Stimulated activated naive CD4-positive, alpha-beta T cell treated with Interleukin-2 at 50 U/mL for 16 hours (primary cell): ENCODE measurements at regions not wholly inside any gene's neighbourhood (a gene's known extent, or its start where the extent isn't known, plus 50 kb on each side); places are given as distances from the start of the nearest gene placed in this dataset.

Experiments
- DNase-seq: peaks from one replicate; lab custom pipeline; 2025; lab: John Stamatoyannopoulos, UW

- DNase-seq = no peak
These were observed 484.2 kb upstream of the HS3ST1 start for GRCh38 chr4:11912886-11913285.

- DNase-seq = no peak
These were observed 482.1 kb upstream of the HS3ST1 start for GRCh38 chr4:11910812-11911211.

- no peak for DNase-seq
These were observed 480.0 kb upstream of the HS3ST1 start for GRCh38 chr4:11908712-11909111.

- no peak for DNase-seq
These were observed 479.5 kb upstream of the HS3ST1 start for GRCh38 chr4:11908205-11908604.

GRCh38 chr4:11904846-11905739 is 476.4 kb upstream of the HS3ST1 start:
- DNase-seq = no peak

GRCh38 chr4:11904117-11904535 is 475.4 kb upstream of the HS3ST1 start:
- DNase-seq = no peak

GRCh38 chr4:11901089-11901488 is 472.4 kb upstream of the HS3ST1 start:
- DNase-seq = no peak

GRCh38 chr4:11900359-11900758 is 471.7 kb upstream of the HS3ST1 start:
- DNase-seq = no peak

- DNase-seq = no peak
These were observed 470.1 kb upstream of the HS3ST1 start for GRCh38 chr4:11898796-11899195.

GRCh38 chr4:11895766-11896165 is 467.1 kb upstream of the HS3ST1 start:
- DNase-seq = no peak

- DNase-seq = no peak
These were observed 466.3 kb upstream of the HS3ST1 start for GRCh38 chr4:11894977-11895376.

GRCh38 chr4:11894221-11894620 is 465.5 kb upstream of the HS3ST1 start:
- DNase-seq = no peak

- DNase-seq = no peak
These were observed 460.4 kb upstream of the HS3ST1 start for GRCh38 chr4:11889099-11889498.

- DNase-seq = no peak
These were observed 453.3 kb upstream of the HS3ST1 start for GRCh38 chr4:11881947-11882346.

GRCh38 chr4:11881364-11881763 is 452.7 kb upstream of the HS3ST1 start:
- DNase-seq = no peak

- DNase-seq = no peak
These were observed 449.5 kb upstream of the HS3ST1 start for GRCh38 chr4:11878241-11878640.

GRCh38 chr4:11876104-11876503 is 447.4 kb upstream of the HS3ST1 start:
- DNase-seq = no peak

GRCh38 chr4:11869191-11869870 is 440.6 kb upstream of the HS3ST1 start:
- DNase-seq = no peak

- no peak for DNase-seq
These were observed 437.7 kb upstream of the HS3ST1 start for GRCh38 chr4:11866391-11866790.

GRCh38 chr4:11860996-11861395 is 432.3 kb upstream of the HS3ST1 start:
- no peak for DNase-seq

- DNase-seq = no peak
These were observed 429.2 kb upstream of the HS3ST1 start for GRCh38 chr4:11857881-11858280.

- no peak for DNase-seq
These were observed 418.5 kb upstream of the HS3ST1 start for GRCh38 chr4:11847167-11847566.

- DNase-seq = no peak
These were observed 415.2 kb upstream of the HS3ST1 start for GRCh38 chr4:11843927-11844326.
